ENCODE measurements at regions not wholly inside any gene's neighbourhood (a gene's known extent, or its start where the extent isn't known, plus 50 kb on each side); places are given as distances from the start of the nearest gene placed in this dataset.

GRCh38 chr6:77030929-77031674, 432.2 kb downstream of the HTR1B start:
- DNase-seq (ENCODE audit: extremely low read depth, low read depth), result no peak
- TF ChIP-seq, protein P1, sequence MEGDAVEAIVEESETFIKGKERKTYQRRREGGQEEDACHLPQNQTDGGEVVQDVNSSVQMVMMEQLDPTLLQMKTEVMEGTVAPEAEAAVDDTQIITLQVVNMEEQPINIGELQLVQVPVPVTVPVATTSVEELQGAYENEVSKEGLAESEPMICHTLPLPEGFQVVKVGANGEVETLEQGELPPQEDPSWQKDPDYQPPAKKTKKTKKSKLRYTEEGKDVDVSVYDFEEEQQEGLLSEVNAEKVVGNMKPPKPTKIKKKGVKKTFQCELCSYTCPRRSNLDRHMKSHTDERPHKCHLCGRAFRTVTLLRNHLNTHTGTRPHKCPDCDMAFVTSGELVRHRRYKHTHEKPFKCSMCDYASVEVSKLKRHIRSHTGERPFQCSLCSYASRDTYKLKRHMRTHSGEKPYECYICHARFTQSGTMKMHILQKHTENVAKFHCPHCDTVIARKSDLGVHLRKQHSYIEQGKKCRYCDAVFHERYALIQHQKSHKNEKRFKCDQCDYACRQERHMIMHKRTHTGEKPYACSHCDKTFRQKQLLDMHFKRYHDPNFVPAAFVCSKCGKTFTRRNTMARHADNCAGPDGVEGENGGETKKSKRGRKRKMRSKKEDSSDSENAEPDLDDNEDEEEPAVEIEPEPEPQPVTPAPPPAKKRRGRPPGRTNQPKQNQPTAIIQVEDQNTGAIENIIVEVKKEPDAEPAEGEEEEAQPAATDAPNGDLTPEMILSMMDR (IDR thresholded peaks at IDR 0.05; ENCODE audit: low read depth, low read length), result no peak

DNA sequence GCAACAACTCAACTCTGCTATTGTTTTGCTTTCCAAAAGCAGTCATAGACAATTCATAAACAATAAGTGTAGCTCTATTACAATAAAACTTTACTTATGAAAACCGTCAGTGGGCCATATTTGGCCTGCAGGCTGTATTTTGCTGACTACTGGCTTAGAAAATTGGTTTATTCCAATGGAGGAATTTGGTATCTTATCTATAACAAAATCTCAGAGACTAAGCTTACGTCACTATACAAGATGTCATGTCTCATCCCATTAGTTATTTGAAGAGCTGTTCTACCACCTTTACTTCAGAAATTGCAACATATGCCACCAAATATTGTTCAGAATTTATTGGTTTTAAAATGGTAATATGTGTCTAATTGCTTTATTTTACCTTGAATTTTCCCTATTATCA, 436.9 kb downstream of the HTR1B start:
- TF ChIP-seq, protein P1 (IDR thresholded peaks at IDR 0.05; ENCODE audit: low read depth, low read length), result no peak
- no peak for DNase-seq (ENCODE audit: extremely low read depth, low read depth)

DNA sequence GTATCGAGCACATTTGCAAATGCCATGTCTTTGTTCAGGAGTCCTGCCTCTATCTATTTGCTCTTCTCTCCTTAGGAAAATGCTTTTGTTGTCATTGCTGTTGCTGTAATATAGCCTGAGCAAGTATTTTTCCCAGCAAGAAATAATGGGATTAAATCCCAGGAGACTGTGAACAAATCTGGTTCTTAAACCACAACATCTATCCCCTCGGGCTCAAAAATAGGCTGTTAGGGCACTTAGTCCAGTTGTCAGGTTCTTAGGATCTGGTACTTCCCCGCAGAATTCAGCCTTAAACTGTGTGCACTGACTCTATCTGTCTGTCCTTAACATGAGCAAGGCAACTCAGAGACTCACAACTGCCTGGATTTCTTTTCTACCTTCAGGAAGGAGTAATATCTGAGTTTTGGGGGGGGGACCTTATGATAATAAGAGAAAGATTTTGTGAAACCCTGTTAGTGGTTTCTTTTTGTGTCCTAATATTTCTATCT, 437.5 kb downstream of the HTR1B start:
- TF ChIP-seq, protein P1 (IDR thresholded peaks at IDR 0.05; ENCODE audit: low read depth, low read length), result no peak
- DNase-seq (ENCODE audit: extremely low read depth, low read depth), result no peak

DNA sequence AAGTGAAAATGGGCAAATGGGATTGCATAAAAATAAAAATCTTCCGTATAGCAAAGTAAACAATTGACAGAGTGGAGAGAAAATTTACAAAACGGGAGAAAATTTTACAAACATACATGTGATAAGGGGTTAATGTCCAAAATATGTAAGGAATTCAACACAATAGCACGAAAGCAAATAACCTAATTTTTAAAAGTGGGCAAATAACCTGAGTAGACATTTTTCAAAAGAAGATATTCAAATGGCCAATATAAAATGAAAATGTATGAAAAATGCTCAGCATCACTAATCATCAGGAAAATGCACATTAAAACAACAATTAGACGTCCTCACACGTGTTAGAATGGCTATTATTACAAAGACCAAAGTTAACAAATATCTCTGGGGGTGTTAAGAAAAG, 441.5 kb downstream of the HTR1B start:
- TF ChIP-seq, protein P1 (IDR thresholded peaks at IDR 0.05; ENCODE audit: low read depth, low read length), result no peak
- DNase-seq (ENCODE audit: extremely low read depth, low read depth), result no peak

- TF ChIP-seq, protein P1 (IDR thresholded peaks at IDR 0.05; ENCODE audit: low read depth, low read length), result no peak
- DNase-seq (ENCODE audit: extremely low read depth, low read depth), result no peak
These were observed 442.1 kb downstream of the HTR1B start for GRCh38 chr6:77021232-77021631.

GRCh38 chr6:77019081-77019480, 444.2 kb downstream of the HTR1B start:
- DNase-seq (ENCODE audit: extremely low read depth, low read depth), result no peak
- TF ChIP-seq, protein P1 (IDR thresholded peaks at IDR 0.05; ENCODE audit: low read depth, low read length), result no peak

DNA sequence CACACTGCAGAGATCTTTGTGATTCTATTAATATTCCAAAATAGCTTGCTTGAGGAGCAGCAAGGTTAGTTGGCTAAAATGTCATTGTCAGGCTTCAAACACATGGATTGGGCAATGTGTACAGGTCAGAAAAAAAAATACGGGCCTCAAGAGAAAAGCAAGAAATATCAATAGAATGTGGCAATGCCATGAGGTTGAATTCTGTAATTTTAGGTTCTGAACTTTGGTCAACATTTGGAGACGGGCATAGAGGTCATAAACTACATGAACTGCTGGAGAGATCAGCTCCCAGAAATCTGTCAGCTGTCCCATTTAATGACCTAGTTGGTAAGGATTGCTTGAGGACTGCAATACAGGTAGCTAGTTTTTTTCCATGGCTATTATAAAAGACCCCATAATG, 445.8 kb downstream of the HTR1B start:
- no peak for DNase-seq (ENCODE audit: extremely low read depth, low read depth)
- TF ChIP-seq, protein P1 (IDR thresholded peaks at IDR 0.05; ENCODE audit: low read depth, low read length), result no peak

All from AG09319 (cell line).